GM19351 (cell line): ENCODE measurements at regions not wholly inside any gene's neighbourhood (a gene's known extent, or its start where the extent isn't known, plus 50 kb on each side); places are given as distances from the start of the nearest gene placed in this dataset.
A peak's percentile ranks its signal among the peaks of the same experiment; 100 is the strongest.
"Not testable (repeated sequence)": the region's sequence is repeated elsewhere in the genome, so short reads cannot be mapped to it uniquely, and the experiment has no call there.

Source experiments
- ATAC-seq: cut with Tn5 transposase; IDR thresholded peaks from one replicate; pipeline ENCODE4 v1.9.1; 2021; ENCODE audit warnings: mild to moderate bottlenecking, moderate library complexity; ENCODE audit not compliant: unreplicated experiment

- peak; percentile 49 for ATAC-seq
Observed at GRCh38 chr2:131844044-131844443, 316.4 kb downstream of the CCDC74A start.

GRCh38 chr2:131856202-131856601 lies 305.6 kb downstream of the ANKRD30BL start:
- ATAC-seq, result not testable (repeated sequence)

- not testable (repeated sequence) for ATAC-seq
Observed at GRCh38 chr2:131858197-131858596, 303.6 kb downstream of the ANKRD30BL start.
